ENCODE measurements at regions not wholly inside any gene's neighbourhood (a gene's known extent, or its start where the extent isn't known, plus 50 kb on each side); places are given as distances from the start of the nearest gene placed in this dataset.

DNA sequence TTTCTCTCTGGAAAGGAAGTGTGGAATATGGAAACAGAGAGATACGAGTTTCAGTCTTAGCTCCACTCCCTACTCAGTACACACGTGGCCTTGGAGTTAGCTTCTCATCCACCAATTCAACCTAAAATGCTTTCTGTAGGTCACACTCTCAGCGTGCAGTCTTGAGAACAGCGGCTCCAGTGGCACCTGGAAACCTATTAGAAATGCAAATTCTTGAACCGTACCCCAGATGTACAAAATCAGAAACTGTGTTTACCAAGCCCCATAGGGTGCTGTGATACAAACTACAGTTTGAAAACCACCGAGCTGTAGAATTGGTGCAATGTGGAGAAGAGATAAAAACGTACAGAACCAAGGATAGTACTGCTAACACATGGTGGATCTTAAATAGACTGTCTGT, 91.1 kb upstream of the SP4 start:
- TF ChIP-seq CTCF (IDR thresholded peaks at IDR 0.05 in 2 of 3, conservative IDR thresholded peaks at IDR 0.05 in 1 of 3; ENCODE audit: borderline replicate concordance in 1 of 3, insufficient read depth in 1 of 3, low read depth in 2 of 3, low read length in 2 of 3) (no peak), EZH2 (IDR thresholded peaks at IDR 0.05) (no peak)

Data from HCT116 (cell line).